ENCODE measurements at regions not wholly inside any gene's neighbourhood (a gene's known extent, or its start where the extent isn't known, plus 50 kb on each side); places are given as distances from the start of the nearest gene placed in this dataset.

GRCh38 chr16:63059676-63060075, 1023.4 kb upstream of the CDH8 start:
- TF ChIP-seq POLR2AphosphoS5 (IDR thresholded peaks at IDR 0.05; ENCODE audit: low read depth, low read length): no peak
- no peak for TF ChIP-seq TAF1 (IDR thresholded peaks at IDR 0.05; ENCODE audit: borderline replicate concordance, insufficient read depth, low read length)
- TF ChIP-seq REST (IDR thresholded peaks at IDR 0.05; ENCODE audit: insufficient read depth in 1 of 2, low read depth in 2 of 2, low read length in 2 of 2): no peak
- TF ChIP-seq SIN3A (IDR thresholded peaks at IDR 0.05; ENCODE audit: borderline replicate concordance, insufficient read depth, low read length): no peak

All from PFSK-1 (cell line).